ENCODE measurements at regions not wholly inside any gene's neighbourhood (a gene's known extent, or its start where the extent isn't known, plus 50 kb on each side); places are given as distances from the start of the nearest gene placed in this dataset.

- no peak for TF ChIP-seq CTCF (IDR thresholded peaks at IDR 0.05)
- TF ChIP-seq POLR2A (IDR thresholded peaks at IDR 0.05): no peak
- no peak for TF ChIP-seq POLR2AphosphoS5 (IDR thresholded peaks at IDR 0.05)
Observed at GRCh38 chr7:36098096-36098495, 55.0 kb upstream of the EEPD1 start.
